ENCODE measurements at regions not wholly inside any gene's neighbourhood (a gene's known extent, or its start where the extent isn't known, plus 50 kb on each side); places are given as distances from the start of the nearest gene placed in this dataset.

- TF ChIP-seq CTCF (conservative IDR thresholded peaks at IDR 0.05; ENCODE audit: low read depth in 2 of 2) (no peak), EZH2phosphoT487 (IDR thresholded peaks at IDR 0.05; ENCODE audit: unreplicated experiment) (no peak), EZH2 (IDR thresholded peaks at IDR 0.05; ENCODE audit: low read depth, unreplicated experiment) (no peak), POLR2AphosphoS5 (IDR thresholded peaks at IDR 0.05; ENCODE audit: low read depth) (no peak), STAT1 (IDR thresholded peaks at IDR 0.05; ENCODE audit: unreplicated experiment) (no peak)
Observed at GRCh38 chr11:45373506-45374035, 87.4 kb upstream of the SYT13 start.

All from GM23338 (cell line).